DOHH2 (cell line): ENCODE measurements at regions not wholly inside any gene's neighbourhood (a gene's known extent, or its start where the extent isn't known, plus 50 kb on each side); places are given as distances from the start of the nearest gene placed in this dataset.
"Not testable (repeated sequence)": the region's sequence is repeated elsewhere in the genome, so short reads cannot be mapped to it uniquely, and the experiment has no call there.

Experiments used
- H3F3A ChIP-seq: fragments of 200-600 bp; sonication (generic), shearing (Covaris generic); 2 replicates; pipeline ENCODE4 v1.6.0; 2016; ENCODE audit warnings: antibody characterized with exemption, mild to moderate bottlenecking; ENCODE audit not compliant: control insufficient read depth, insufficient read depth
- H3K27ac ChIP-seq: fragments of 200-600 bp; sonication (generic); 2 replicates; pipeline ENCODE4 v1.5.1; 2014; ENCODE audit warnings: low read depth, mild to moderate bottlenecking, low read length, moderate library complexity
- H3K27me3 ChIP-seq: fragments of 200-600 bp; sonication (generic); 2 replicates; pipeline ENCODE4 v1.6.1; 2014; ENCODE audit warnings: mild to moderate bottlenecking, low read length, mixed read lengths; ENCODE audit not compliant: control insufficient read depth
- H3K36me3 ChIP-seq: fragments of 200-600 bp; sonication (generic); 2 replicates; pipeline ENCODE4 v1.6.1; 2014; ENCODE audit warnings: mild to moderate bottlenecking, low read length, moderate library complexity, mixed read lengths; ENCODE audit not compliant: control insufficient read depth
- H3K4me1 ChIP-seq: fragments of 200-600 bp; sonication (generic); 2 replicates; pipeline ENCODE4 v1.6.1; 2014; ENCODE audit warnings: mild to moderate bottlenecking, low read length, mixed read lengths; ENCODE audit not compliant: control insufficient read depth
- H3K4me2 ChIP-seq: fragments of 200-600 bp; sonication (generic); 2 replicates; pipeline ENCODE4 v1.6.0; 2014; ENCODE audit warnings: mild to moderate bottlenecking, low read length, moderate library complexity
- H3K4me3 ChIP-seq: fragments of 200-600 bp; sonication (generic); 2 replicates; pipeline ENCODE4 v1.5.1; 2014; ENCODE audit warnings: mild to moderate bottlenecking, low read length, mixed read lengths
- H3K79me2 ChIP-seq: fragments of 200-600 bp; sonication (generic); 2 replicates; pipeline ENCODE4 v1.6.1; 2014; ENCODE audit warnings: mild to moderate bottlenecking, low read length, mixed read lengths; ENCODE audit not compliant: control insufficient read depth
- H3K9me2 ChIP-seq: fragments of 200-600 bp; sonication (generic); replicated peaks from 2 replicates; pipeline ENCODE4 v1.6.1; 2014; ENCODE audit warnings: mild to moderate bottlenecking, low read length, mixed read lengths; ENCODE audit not compliant: control insufficient read depth
- H3K9me3 ChIP-seq: fragments of 200-600 bp; sonication (generic); 2 replicates; pipeline ENCODE4 v1.6.1; 2014; ENCODE audit warnings: antibody characterized with exemption, low read length, mixed read lengths; ENCODE audit not compliant: control insufficient read depth, insufficient read depth
- H4K20me1 ChIP-seq: fragments of 200-600 bp; sonication (generic); 2 replicates; pipeline ENCODE4 v1.6.0; 2014; ENCODE audit warnings: low read depth, mild to moderate bottlenecking, antibody characterized with exemption, low read length, moderate library complexity; ENCODE audit not compliant: control insufficient read depth, insufficient read depth
- CTCF ChIP-seq: fragments of 200-600 bp; sonication (generic); IDR thresholded peaks from one replicate; pipeline ENCODE4 v1.5.1; 2014; ENCODE audit warnings: antibody characterized with exemption, mild to moderate bottlenecking, low read depth, low read length; ENCODE audit not compliant: poor library complexity, severe bottlenecking
- EZH2phosphoT487 ChIP-seq: fragments of 200-600 bp; sonication (generic); IDR thresholded peaks from 2 replicates; pipeline ENCODE4 v1.6.1; 2017; ENCODE audit warnings: borderline replicate concordance, mild to moderate bottlenecking, antibody characterized with exemption, low read length, moderate library complexity, mixed read lengths

- no peak overlapping the region for H3K4me3 ChIP-seq
- no peak for TF ChIP-seq EZH2phosphoT487
- peak; percentile 56 for TF ChIP-seq CTCF
- no peaks in the 10 kb centered on the region for H4K20me1 ChIP-seq
- H3K9me2 ChIP-seq: no peaks in the 10 kb centered on the region
- H3K27ac ChIP-seq: no peak overlapping the region
- no peaks in the 10 kb centered on the region for H3K79me2 ChIP-seq
- H3F3A ChIP-seq: no peaks in the 10 kb centered on the region
- H3K4me1 ChIP-seq: no peaks in the 10 kb centered on the region
- H3K27me3 ChIP-seq: no peaks in the 10 kb centered on the region
- no peaks in the 10 kb centered on the region for H3K9me3 ChIP-seq
- H3K4me2 ChIP-seq: no peak overlapping the region
- no peaks in the 10 kb centered on the region for H3K36me3 ChIP-seq
These were observed 128.3 kb downstream of the MAGEE1 start for GRCh38 chrX:76555816-76556215.

GRCh38 chrX:76564842-76565241 is 137.3 kb downstream of the MAGEE1 start:
- not testable (repeated sequence) for H3K4me2 ChIP-seq, H3K4me3 ChIP-seq, H3K79me2 ChIP-seq, H3K27me3 ChIP-seq, H3K4me1 ChIP-seq, H3K36me3 ChIP-seq, H4K20me1 ChIP-seq, H3K9me3 ChIP-seq, H3K27ac ChIP-seq, H3F3A ChIP-seq, H3K9me2 ChIP-seq

- H3K27ac ChIP-seq: no peak overlapping the region
- H3K9me2 ChIP-seq: no peaks in the 10 kb centered on the region
- no peaks in the 10 kb centered on the region for H3K36me3 ChIP-seq
- H3K27me3 ChIP-seq: no peaks in the 10 kb centered on the region
- no peak overlapping the region for H3K4me3 ChIP-seq
- H3K4me2 ChIP-seq: no peak overlapping the region
- TF ChIP-seq CTCF (no peak), EZH2phosphoT487 (no peak)
- no peaks in the 10 kb centered on the region for H3K4me1 ChIP-seq
- no peaks in the 10 kb centered on the region for H3F3A ChIP-seq
- no peaks in the 10 kb centered on the region for H3K79me2 ChIP-seq
- no peaks in the 10 kb centered on the region for H4K20me1 ChIP-seq
- H3K9me3 ChIP-seq: no peaks in the 10 kb centered on the region
These were observed 177.9 kb downstream of the MAGEE1 start for GRCh38 chrX:76605390-76605789.

- TF ChIP-seq EZH2phosphoT487: no peak
- no peak for TF ChIP-seq CTCF
- H3F3A ChIP-seq: no peaks in the 10 kb centered on the region
- H3K4me3 ChIP-seq: no peak overlapping the region
- no peaks in the 10 kb centered on the region for H3K27me3 ChIP-seq
- H3K9me3 ChIP-seq: no peaks in the 10 kb centered on the region
- no peaks in the 10 kb centered on the region for H3K36me3 ChIP-seq
- H3K4me2 ChIP-seq: no peak overlapping the region
- H3K4me1 ChIP-seq: no peaks in the 10 kb centered on the region
- H3K9me2 ChIP-seq: no peaks in the 10 kb centered on the region
- no peaks in the 10 kb centered on the region for H3K79me2 ChIP-seq
- H3K27ac ChIP-seq: no peak overlapping the region
- H4K20me1 ChIP-seq: no peaks in the 10 kb centered on the region
These were observed 189.5 kb downstream of the MAGEE1 start for GRCh38 chrX:76617020-76617419.
